GOT3 (cell line): ENCODE measurements at regions not wholly inside any gene's neighbourhood (a gene's known extent, or its start where the extent isn't known, plus 50 kb on each side); places are given as distances from the start of the nearest gene placed in this dataset.

ENCODE experiments used
- DNase-seq: peaks from one replicate; lab custom pipeline; 2025; ENCODE audit warnings: mixed read lengths; lab: John Stamatoyannopoulos, UW

DNA sequence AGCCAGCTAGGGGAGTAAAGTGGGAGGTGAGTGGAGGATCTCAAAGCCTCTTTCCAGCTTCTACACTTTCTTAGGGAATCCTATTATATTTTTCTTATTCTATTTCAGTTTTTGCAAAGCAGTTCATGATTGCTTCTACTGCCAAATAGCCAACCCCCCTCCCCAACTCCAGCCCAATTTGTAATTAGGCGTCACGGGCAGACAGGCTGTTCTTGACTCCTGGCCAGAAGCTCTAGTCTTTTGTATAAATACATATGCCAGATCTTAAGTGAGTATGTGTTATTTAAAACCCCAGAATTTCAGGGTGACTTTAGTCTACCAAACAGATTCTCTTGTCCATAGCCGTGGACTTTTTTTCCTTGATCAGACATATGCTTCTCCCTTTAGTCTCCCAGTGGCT, 255.2 kb downstream of the BUB3 start:
- no peak for DNase-seq

DNA sequence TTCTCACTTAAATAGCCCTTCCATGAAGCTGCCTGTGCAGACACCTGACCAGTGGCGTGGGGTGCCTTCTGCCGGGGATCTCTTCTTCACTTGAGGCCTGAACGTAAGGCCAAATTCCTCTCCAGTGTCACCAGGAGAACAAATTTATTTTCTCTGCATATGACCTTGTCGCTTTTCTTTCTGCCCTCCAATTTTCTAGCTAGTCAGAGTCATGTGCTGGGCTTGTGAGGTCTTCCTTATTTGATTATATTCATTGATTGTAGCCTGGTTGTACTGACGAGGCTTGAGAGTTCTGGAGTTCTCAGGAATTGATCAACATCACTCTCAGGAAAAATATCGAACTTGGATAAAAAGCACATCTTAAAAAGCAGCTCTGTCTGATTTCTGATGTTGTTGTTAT, 255.7 kb downstream of the BUB3 start:
- DNase-seq, result no peak

DNA sequence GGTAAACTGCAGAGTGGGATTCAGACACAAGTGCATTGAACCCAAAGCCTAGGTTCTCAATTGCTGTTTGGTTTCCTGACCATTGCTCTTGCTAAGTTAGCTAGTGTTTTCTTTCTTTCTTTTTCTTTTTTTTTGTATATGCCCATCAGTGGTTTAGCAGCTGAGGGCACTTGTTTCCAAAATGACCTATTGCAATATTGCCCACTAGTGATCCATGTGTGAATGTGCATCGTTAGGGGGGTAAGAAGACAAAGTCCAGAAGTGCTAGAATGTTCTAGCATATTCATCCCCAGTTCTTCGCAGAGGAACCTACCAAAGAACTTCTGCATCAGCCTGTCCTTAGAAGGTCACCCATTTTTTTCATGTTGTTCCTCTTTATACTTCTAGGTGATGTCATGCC, 252.8 kb upstream of the GPR26 start:
- DNase-seq, result no peak

DNA sequence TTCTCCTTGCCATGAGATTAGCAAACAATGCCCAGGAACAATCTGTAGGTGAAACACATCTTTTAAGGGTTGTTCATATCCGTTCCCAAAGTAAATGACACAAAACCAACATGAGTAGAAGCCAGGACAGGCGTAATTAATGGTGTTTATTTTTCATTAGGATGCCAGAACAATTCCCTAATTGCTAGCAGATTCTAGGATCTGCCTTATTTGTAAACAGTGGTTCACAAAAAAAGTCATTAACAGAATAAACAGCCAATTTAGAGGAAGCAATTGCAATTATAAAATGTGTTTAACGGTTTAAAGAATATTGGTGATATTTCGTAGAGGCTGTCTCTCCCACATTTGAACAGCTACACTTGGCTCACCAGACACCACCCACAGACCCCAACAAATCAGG, 250.6 kb upstream of the GPR26 start:
- no peak for DNase-seq

DNA sequence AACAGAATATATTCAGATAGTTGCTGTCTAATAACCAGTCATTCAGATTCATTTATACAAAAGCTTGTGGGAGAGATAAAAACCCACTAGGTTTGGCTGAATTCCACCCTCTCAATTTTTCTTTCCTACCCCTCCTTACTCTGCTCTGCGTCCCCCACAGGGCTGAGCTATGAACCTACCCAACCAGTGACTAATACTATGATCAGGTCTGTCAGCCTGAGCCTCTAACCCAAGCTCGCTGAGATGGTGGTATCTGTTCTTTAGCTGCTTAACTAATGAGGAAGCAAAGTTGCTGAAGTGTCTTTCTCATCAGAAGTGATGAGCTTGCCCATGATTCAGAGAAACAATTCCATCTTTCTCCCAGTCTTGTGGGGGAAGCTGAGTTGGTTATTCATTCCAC, 248.7 kb upstream of the GPR26 start:
- no peak for DNase-seq

DNA sequence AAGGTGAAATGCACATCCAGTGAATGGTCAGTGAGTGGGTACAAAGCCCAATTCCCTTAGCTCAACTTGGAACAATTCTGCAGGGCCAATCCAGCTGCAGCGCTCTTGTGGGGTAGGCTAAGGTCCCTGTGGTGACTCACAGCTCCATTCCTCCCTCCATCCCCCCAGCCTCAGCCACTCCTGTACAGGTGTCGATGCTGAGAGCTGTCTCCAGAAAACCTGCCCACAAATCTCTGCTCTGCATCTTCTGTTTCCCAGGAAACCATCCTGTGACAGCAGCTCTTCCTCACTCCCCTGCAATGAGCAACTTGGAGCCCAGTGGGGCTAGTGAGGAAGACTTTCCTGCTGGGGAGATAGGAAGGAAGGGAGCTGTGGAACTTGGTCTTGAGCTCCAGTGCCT, 244.7 kb upstream of the GPR26 start:
- DNase-seq, result no peak

DNA sequence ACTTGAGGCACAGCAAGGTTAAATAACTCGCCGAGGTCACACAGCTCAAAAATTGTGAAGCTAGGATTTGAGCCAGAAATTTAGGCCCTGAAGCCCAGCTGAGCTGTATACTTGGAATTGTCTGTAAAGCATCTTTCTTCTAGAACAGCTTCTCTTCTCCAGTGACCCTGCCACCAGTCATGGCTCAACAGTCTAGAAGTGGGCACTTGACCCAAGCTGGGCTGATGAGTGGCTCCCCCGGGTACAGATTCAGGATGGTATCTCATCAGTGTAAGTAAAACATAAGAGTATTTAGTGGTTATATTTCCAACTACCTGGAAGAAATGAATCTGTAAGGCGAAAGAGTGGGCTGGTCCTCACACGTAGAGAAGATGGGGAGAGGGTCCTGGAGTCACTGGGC, 243.9 kb upstream of the GPR26 start:
- no peak for DNase-seq

DNA sequence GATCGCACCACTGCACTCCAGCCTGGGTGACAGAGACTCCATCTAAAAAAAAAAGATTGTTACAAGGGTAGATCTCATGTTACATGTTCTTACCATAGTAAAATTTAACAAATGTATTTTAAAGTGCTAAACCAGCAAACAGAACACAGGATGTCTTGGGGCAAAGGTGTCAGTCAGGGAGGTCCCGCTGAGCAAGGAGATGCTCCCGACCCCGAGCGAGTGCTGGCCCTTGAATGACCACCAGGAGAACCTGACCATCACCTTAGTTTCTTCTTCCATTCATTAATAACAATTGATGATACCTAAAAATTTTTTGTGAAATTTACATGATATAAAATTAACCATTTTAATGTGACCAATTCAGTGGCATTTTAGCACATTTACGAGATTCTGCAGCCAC, 241.6 kb upstream of the GPR26 start:
- no peak for DNase-seq

DNA sequence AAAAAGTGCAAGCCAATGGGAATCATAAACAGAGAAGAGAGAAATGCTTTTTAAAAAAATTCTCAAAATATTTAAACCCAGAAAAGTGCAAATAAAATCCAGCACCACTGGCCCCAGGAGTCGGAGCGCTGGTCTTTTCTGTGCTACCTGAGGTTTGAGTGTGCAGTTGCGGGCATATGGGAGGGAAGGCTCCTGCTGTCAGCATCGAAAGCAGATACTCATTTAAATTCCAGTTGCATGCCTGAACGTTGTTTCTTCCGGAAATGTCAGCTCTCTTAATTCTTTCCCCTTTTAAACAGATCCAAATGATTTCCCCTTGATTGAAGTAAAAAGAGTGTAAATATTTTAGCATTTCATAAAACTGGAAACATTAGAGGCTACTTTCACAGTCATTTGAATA, 240.5 kb upstream of the GPR26 start:
- DNase-seq, result no peak

DNA sequence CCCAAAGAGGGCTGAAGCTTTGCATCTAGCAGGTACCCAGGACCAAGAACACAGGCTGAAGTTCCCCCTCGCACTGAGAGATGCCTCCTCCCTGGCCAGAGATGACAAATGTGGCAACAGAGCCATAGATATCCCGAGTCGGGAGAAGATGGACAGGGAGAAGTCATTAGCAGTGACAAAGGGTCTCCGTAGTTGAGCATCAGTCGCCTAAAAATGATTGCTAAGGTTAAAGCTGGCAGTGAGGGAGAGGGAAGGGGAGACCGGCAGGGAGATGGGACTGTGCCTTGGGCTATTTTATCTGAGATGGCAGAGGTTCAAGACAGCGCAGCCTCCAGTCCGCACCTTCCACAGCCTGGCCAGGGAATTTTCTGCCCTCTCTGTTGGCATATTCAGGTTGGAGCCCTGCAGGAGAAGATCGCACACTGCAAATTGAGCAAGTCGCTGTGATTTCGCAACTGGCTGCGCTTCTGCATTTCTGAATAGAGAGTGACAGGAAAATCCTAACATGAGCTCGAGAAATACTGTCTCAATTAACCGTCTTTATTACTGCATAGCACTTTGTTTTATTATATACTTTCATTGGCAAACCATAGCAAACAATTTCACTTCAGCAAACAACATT, 238.9 kb upstream of the GPR26 start:
- DNase-seq, result no peak

DNA sequence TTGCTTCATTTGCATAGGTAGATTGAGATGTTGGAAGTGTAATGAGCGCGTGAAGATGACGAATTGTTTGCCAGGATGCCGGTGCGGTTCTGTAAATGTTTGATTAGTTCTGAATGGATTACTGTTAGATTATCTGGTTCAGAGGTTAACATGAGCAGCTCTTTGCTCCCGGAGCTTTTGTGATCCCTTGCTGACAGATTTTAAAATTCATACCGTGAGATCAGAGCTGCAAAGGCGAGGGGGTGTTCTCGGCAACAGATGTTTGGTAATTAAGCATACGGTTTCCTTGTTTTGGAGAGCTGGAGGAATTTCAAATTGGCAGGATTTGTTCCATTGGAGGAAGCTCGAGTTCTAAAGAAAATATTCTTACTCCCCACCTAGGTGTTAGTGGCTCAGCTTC, 237.8 kb upstream of the GPR26 start:
- DNase-seq, result no peak

DNA sequence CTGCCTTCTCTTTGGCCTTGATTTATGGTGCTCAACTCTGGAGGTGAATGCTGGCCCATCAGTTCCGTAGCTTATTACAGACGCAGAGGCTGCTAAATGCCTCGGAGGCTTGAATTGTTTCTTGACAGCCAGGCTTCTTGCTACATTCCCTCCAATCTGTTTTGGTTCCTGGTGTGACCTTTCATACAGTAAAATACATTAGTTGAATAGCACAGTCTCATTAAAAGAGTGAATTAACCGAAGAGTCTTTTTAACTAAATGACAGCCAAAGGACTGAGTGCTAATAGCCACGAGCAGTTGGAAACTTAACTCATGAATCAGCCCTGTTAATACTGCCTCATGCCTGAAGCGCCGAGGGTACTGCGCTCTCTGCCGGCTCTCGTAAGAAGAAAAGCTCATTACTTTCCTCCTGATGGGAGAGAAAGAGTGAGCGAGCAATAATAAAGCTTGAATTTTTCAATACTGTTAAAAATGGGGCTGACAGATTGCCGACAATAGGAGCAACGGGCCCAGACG, 236.4 kb upstream of the GPR26 start:
- no peak for DNase-seq

DNA sequence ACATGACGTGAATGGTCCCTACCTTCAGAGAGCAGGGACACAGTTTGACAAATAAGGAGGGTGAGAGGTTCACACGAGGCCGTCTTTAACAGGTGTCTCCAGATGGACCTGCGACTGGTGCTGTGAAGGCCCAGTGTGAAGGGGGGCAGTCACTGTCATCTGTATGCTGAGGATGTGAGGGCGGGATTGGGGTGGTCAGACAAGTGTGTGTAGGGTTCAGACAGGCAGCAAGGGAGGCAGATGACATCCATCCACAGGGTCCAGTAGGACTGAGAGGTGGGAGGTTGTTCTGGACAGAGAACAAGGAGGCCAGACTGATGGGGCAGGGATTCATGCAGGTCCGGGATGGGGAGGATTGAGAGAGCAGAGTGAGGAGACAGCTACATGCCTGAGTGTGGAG, 232.6 kb upstream of the GPR26 start:
- DNase-seq, result no peak

DNA sequence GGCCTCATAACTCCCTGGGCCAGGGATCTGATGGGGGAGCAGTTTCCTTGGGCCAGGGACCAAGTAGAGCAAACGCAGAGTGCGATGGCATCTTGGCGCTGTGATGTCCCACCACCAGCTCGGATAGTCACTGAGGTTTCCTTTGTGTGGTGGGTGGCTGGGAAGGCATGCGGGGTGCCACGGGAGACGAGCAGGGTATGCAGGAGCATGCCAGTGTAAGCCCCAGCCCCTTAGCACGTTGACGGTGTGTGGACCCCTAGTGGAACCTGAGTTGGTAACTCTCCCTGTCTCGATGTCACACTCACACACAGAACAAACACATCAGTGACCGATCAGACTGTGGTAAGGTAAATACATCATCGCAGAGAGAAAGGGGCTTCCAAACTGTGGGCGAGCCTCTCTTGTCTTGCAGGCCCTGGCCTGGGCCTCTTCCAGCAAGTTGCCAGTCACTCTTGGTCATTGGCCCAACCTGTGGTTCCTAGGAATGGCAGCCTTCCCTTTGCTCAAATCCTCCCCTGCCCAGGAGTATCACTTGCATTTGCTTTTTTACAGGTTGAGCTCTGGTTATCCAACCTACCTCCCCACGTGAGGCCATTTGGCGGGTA, 231.6 kb upstream of the GPR26 start:
- DNase-seq, result no peak

DNA sequence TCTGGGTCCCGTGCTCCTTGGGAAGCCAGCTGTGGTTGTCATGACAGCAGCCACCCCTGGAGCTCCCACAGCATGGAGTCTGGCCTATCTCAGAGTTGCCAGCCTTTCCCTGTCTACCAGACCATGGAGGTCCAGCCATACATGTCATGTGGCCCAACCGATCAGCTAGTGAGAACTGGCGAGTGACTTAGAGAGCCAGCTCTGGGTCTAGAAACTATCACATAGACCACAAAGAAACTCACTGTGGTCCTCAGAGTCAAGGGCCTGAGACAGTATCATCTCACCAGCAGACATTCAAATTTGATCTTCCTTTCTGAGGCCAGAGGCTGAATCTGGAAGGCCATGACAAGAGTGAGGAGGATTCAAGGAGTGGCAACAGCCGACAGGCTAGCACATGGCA, 223.3 kb upstream of the GPR26 start:
- no peak for DNase-seq

DNA sequence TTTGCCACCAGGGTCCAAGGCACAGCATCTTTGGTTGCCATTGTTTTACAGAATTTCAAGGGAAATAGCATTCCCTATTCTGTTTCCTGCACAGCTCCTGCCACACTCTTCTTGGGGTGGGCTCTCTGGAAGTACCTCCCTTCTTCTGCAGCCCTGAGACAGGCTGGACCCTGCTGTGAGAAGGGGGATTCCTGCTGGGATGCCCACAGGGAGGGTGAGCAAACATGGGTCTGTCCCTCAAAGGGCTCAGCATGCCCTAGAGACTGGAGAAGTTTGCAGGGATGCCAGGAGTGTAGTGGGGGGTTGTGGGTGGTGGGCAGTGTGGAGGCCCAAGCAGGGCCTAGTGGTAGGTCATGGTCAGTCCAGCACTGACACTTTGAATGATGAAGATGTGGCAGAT, 222.2 kb upstream of the GPR26 start:
- no peak for DNase-seq

DNA sequence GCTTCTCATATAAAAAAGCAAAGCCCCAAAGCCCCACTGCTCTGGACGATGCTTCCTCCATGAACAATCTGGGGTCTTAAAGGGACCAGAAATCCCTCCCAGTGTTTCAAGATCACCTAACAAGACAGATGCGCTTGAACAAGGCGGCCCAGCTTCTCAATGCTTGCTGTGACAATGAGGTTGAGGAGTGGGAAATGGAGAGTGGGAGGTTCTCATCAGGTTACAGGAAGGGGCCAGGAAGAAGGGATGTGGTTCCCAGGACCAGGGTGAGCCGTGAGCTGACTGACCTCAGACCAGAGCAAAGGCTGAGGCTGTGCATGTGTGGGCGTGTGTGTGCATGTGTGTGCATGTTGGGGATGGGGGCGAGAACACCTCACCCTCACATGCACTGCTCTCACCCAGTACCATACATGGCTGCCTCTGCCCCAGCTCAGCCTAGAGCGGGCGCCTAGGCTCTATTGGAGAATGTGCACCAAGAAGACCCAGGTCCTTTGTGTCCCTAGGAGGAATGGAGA, 220.8 kb upstream of the GPR26 start:
- DNase-seq, result no peak

DNA sequence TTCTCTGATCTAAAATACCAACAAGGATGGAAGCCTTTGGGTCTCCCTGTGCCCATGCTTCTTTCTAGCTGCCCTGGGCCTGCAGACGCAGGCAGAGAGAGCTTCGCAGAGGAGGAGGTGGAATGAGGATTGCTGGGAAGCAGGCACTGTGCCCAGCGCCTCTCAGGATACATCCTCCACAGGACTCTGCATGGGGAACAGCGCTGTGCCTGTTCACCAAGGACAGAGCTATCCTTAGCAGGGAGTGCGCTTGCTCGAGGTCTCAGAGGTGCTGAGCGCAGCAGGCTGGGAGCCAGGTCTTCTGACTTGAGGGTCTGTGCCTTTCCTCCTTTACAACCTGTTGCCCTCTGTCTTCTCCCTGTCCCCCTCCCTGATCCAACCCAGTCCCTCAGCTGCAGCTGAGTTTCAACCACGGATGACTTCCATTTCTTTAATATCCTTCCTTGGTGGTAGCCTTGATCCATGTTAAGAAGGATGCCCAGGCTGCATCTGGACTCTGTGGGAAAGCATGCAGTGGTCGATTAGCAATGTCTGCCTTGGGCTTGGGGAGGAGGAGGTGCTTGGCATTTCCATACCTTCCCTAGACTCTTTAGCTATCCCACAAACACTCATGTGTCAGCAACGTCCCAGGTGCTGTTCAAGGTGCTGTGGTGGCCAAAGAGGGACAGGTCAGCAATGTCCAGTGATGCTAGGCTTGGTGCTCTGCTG, 219.6 kb upstream of the GPR26 start:
- no peak for DNase-seq

DNA sequence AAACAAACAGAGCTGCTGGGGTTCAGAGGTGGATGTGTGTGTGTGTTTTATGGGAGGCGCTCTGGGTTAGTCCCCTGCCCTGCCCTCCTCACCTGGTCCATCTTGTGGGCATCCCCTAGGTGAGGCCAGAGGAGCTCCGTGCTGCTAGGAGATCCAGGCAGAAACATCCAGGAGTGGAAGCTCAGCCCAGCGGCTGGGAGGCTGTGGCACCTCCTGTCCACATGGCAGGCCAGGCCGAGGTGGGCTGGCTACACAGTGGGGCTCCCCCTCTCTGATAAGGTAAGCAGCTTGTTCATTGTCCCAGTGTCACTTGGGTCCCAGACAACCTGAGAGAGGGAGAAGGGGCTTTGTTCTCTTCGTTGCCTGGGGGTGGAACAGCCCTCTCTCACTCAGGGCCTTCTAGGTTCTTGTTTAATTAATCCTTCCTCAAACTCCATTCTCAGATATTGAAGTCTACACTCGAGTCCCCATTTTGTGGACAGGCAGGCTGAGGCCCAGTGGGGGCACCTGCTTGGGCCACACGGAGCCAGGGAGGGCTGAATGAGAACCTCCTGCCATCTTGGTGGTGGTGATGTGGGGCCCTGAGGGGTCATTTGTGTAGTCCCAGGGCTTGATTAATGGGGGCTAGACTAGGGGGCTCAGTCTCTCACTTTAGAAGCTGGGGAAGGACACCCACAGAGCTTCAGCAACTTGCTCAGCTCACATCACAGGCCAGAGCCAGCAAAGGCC, 216.8 kb upstream of the GPR26 start:
- DNase-seq, result no peak

DNA sequence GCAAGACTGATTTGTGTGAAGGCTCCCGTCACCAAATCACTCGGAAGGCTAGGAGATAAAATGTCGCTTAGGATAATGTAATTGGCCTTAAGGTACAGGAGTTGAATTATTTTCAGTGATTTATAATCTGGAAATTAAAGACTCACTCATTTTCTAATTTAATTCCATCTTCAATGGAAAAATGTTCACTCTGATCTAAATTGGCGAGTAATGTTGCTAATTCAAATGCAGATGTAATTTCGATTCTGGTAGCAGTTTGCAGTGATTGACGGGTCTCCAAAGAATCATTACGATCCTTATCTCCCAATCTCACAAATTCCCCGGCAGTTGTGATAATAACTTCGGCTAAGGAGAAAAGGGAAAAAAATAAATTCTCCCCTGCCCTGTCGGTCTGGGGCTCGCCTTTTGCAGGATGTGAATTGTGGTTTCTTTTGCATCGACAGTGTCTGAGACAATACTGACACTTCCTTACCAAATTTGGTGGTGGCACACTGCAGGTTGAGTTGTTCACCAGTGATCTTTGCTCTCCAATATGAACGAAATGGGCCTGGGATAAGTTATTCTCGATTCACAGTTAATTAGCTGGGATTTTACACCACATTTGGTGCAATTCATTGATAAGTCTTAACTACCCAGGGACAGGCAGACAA, 215.1 kb upstream of the GPR26 start:
- DNase-seq, result no peak

DNA sequence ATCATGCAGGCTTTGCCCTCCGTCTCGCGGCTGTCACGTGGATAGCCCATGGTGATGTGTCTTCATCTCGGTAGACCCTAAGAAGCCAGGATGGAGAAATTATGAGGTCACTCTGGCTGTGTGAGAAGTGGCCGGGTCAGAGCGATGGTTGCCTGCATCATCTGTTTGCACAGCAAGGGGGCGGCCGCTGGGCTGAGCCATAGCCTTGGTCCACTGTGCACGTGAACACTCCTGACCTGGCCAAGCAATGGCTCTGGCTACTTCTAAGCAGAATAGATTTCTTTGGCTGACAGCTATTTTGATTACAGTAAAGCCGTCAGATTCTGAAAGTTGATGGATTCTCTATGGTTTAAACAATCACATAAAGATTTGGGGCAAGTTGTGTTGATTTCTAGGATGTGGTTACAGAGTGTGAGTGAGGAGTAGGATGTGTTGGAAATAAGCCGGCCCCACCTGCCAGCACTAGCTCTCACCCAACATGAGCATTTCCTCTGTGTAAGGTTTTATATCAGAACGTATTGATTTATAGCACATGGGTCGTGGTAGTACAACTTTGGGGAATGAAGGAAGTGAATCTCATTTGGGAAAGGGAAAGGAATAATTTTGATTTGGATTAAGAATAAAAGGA, 214.4 kb upstream of the GPR26 start:
- no peak for DNase-seq

DNA sequence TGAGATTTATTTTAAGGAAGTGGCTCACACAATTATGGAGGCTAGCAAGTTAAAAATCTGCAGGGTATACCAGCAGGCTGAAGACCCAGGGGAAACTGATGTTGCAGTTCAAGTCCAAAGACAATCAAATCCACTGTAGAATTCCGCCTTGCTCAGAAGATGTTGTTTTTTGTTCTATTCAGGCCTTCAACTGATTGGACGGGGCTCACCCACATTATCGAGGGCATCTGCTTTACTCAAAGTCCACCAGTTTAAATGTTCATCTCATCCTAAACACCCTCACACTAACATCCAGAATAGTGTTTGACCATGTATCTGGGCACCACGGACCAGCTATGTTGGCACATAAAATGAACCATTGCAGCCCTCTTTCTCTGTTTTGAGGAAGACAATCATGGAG, 211.2 kb upstream of the GPR26 start:
- no peak for DNase-seq
